GM12878 (cell line): ENCODE measurements at regions not wholly inside any gene's neighbourhood (a gene's known extent, or its start where the extent isn't known, plus 50 kb on each side); places are given as distances from the start of the nearest gene placed in this dataset.

Experiments
- ATAC-seq: fragments of 200-7000 bp; cut with Tn5 transposase; 3 replicates; pipeline ENCODE4 v1.9.1; 2020; ENCODE audit warnings: mild to moderate bottlenecking, moderate library complexity
- BruUV-seq: library from RNA; stranded (reverse); fragments of 400-500 nt; replicated peaks from 2 replicates; lab custom pipeline; 2021; lab: Mats Ljungman, UMichigan
- CTCF ChIA-PET: fragments of 300-600 bp; sonication (Branson Sonifier 250); formaldehyde crosslinking; extraction: SDS; loops from one replicate; lab custom pipeline; 2021; ENCODE audit warnings: inconsistent platforms; lab: Yijun Ruan, JAX
- POLR2A ChIA-PET: fragments of 350-600 bp; formaldehyde crosslinking; extraction: SDS; loops from one replicate; lab custom pipeline; 2021; ENCODE audit warnings: inconsistent platforms; lab: Charles Lee
- RAD21 ChIA-PET: fragments of 300-600 bp; sonication (Branson Sonifier 250); formaldehyde crosslinking; loops from one replicate; lab custom pipeline; 2023; ENCODE audit warnings: antibody characterized with exemption; ENCODE audit not compliant: unreplicated experiment; lab: Charles Lee
- SMC1A ChIA-PET: fragments of 300-600 bp; sonication (Branson Sonifier 250); formaldehyde crosslinking; loops from one replicate; lab custom pipeline; 2023; ENCODE audit not compliant: unreplicated experiment, uncharacterized antibody; lab: Charles Lee
- DNase-seq: peaks from one replicate; pipeline ENCODE4 v3.0.0-alpha.2; 2011; ENCODE audit warnings: low read depth, low spot score
- FAIRE-seq: peaks from 3 replicates; lab custom pipeline; 2011; peaks lifted over from hg19 to GRCh38; lab: Jason Lieb, UNC
- H2AFZ ChIP-seq: 2 replicates; pipeline ENCODE4 v1.6.0; 2011; ENCODE audit warnings: low read depth, low read length, control low read depth; ENCODE audit not compliant: control insufficient read depth
- H3K27ac ChIP-seq: 2 replicates; pipeline ENCODE4 v1.5.1; 2011; ENCODE audit warnings: control low read depth; ENCODE audit not compliant: control insufficient read depth, insufficient read depth
- H3K27me3 ChIP-seq, 2 experiments: replicated peaks in 1 of 2; 2 replicates each; pipeline versions ENCODE4 v1.6.0 to v1.6.1; 2011; ENCODE audit warnings: low read length in 1 of 2; ENCODE audit not compliant: control insufficient read depth in 2 of 2, insufficient read depth in 2 of 2
- H3K36me3 ChIP-seq, 2 experiments: 2 replicates each; pipeline ENCODE4 v1.5.1; 2011; ENCODE audit warnings: low read length in 1 of 2; ENCODE audit not compliant: control insufficient read depth in 2 of 2, insufficient read depth in 2 of 2
- H3K4me1 ChIP-seq: 2 replicates; pipeline ENCODE4 v1.6.1; 2011; ENCODE audit warnings: mild to moderate bottlenecking, low read length, moderate library complexity, mixed read lengths; ENCODE audit not compliant: control insufficient read depth, insufficient read depth
- H3K4me2 ChIP-seq: 2 replicates; pipeline ENCODE4 v1.6.0; 2011; ENCODE audit warnings: control low read depth; ENCODE audit not compliant: control insufficient read depth, insufficient read depth
- H3K4me3 ChIP-seq: fragments of 200-600 bp; sonication (generic); 2 replicates; pipeline ENCODE4 v1.5.1; 2016
- H3K79me2 ChIP-seq: 2 replicates; pipeline ENCODE4 v1.6.0; 2011; ENCODE audit warnings: low read length; ENCODE audit not compliant: control insufficient read depth, insufficient read depth
- H3K9ac ChIP-seq: 2 replicates; pipeline ENCODE4 v1.8.0; 2011; ENCODE audit warnings: low read length, control low read depth, mixed read lengths; ENCODE audit not compliant: control insufficient read depth, insufficient read depth
- H3K9me3 ChIP-seq: replicated peaks from 3 replicates; pipeline ENCODE4 v1.5.1; 2011; ENCODE audit warnings: mild to moderate bottlenecking, low read length; ENCODE audit not compliant: control insufficient read depth, insufficient read depth
- H4K20me1 ChIP-seq: 2 replicates; pipeline ENCODE4 v1.6.0; 2011; ENCODE audit not compliant: control insufficient read depth, insufficient read depth
- CREB1 ChIP-seq: IDR thresholded peaks from 2 replicates; pipeline ENCODE4 v1.6.1; 2012; ENCODE audit warnings: low read depth, mild to moderate bottlenecking, inconsistent platforms
- EED ChIP-seq: sonication (generic); IDR thresholded peaks from 2 replicates; pipeline ENCODE4 v1.6.1; 2016; ENCODE audit warnings: antibody characterized with exemption, low read depth
- EGR1 ChIP-seq, 2 experiments: IDR thresholded peaks; 1 replicate in 1 of 2; 2 replicates in 1 of 2; pipeline ENCODE4 v1.6.1; 2011 to 2012; ENCODE audit warnings: low read depth in 2 of 2, low read length in 2 of 2, borderline replicate concordance in 1 of 2, mild to moderate bottlenecking in 1 of 2, moderate library complexity in 1 of 2
- ESRRA ChIP-seq: IDR thresholded peaks from 2 replicates; pipeline ENCODE4 v1.6.1; 2012; ENCODE audit warnings: mild to moderate bottlenecking, low read length, improper control_type of control experiment
- GATAD2B ChIP-seq: fragments of 450-650 bp; conservative IDR thresholded peaks from 2 replicates; pipeline ENCODE4 v1.6.1; 2017; ENCODE audit warnings: low read depth, mild to moderate bottlenecking, moderate library complexity
- IKZF2 ChIP-seq, 2 experiments: fragments of 450-650 bp; IDR thresholded peaks; 2 replicates each; pipeline ENCODE4 v1.6.1; 2017; ENCODE audit warnings: mild to moderate bottlenecking in 2 of 2, moderate library complexity in 2 of 2
- IRF4 ChIP-seq: IDR thresholded peaks from 2 replicates; pipeline ENCODE4 v1.6.1; 2011; ENCODE audit warnings: low read depth, low read length
- LARP7 ChIP-seq: fragments of 450-650 bp; IDR thresholded peaks from 2 replicates; pipeline ENCODE4 v1.6.1; 2017; ENCODE audit warnings: mild to moderate bottlenecking
- MEF2A ChIP-seq: IDR thresholded peaks from 2 replicates; pipeline ENCODE4 v1.6.1; 2011; ENCODE audit warnings: low read depth, mild to moderate bottlenecking, low read length, moderate library complexity; ENCODE audit not compliant: insufficient read depth
- RAD21 ChIP-seq: IDR thresholded peaks from 2 replicates; pipeline ENCODE4 v1.6.1; 2011; ENCODE audit warnings: mild to moderate bottlenecking, low read depth, low read length, moderate library complexity; ENCODE audit not compliant: insufficient read depth
- RELA ChIP-seq: fragments of 450-650 bp; IDR thresholded peaks from 2 replicates; pipeline ENCODE4 v1.8.0; 2014; ENCODE audit warnings: borderline replicate concordance; ENCODE audit not compliant: partially characterized antibody
- SMAD5 ChIP-seq: IDR thresholded peaks from 2 replicates; pipeline ENCODE4 v1.6.1; 2016; ENCODE audit warnings: antibody characterized with exemption, low read depth
- YY1 ChIP-seq: IDR thresholded peaks from 2 replicates; pipeline ENCODE4 v1.6.1; 2011; ENCODE audit warnings: low read depth, mild to moderate bottlenecking, low read length
- ZSCAN29 ChIP-seq: fragments of 450-650 bp; IDR thresholded peaks from 2 replicates; pipeline ENCODE4 v1.6.1; 2017; ENCODE audit warnings: mild to moderate bottlenecking, moderate library complexity
- WGBS: methylation state at CpG from one replicate; pipeline ENCODE4 v1.1.6; 2016; ENCODE audit warnings: low lambda C conversion rate; ENCODE audit not compliant: insufficient replicate concordance, insufficient coverage; ENCODE audit errors: missing lambda C conversion rate; 5-methylcytosine and 5-hydroxymethylcytosine counted together
- in situ Hi-C: fragments of 300-500 bp; cut with MboI; formaldehyde crosslinking; loops from 9 replicates; pipeline ENCODE4 v1.14.3; 2018; ENCODE audit warnings: mixed read lengths
- intact Hi-C: fragments of 100-400 bp; cut with micrococcal nuclease; formaldehyde crosslinking; loops from one replicate; pipeline ENCODE4 v1.14.2; 2022; ENCODE audit not compliant: unreplicated experiment
- TF ChIP-seq, protein P1 (sequence below): IDR thresholded peaks from 2 replicates; pipeline ENCODE4 v1.6.1; 2012; ENCODE audit warnings: mild to moderate bottlenecking, low read depth, low read length
- TF ChIP-seq, protein P2 (sequence below): fragments of 450-650 bp; formaldehyde crosslinking; IDR thresholded peaks from 2 replicates; pipeline ENCODE4 v1.4.0; 2022; ENCODE audit warnings: mild to moderate bottlenecking, moderate library complexity
- TF ChIP-seq, protein P3 (sequence below): fragments of 450-650 bp; IDR thresholded peaks from 2 replicates; pipeline ENCODE4 v1.6.1; 2017; ENCODE audit warnings: low read depth, mild to moderate bottlenecking, moderate library complexity

DNA sequence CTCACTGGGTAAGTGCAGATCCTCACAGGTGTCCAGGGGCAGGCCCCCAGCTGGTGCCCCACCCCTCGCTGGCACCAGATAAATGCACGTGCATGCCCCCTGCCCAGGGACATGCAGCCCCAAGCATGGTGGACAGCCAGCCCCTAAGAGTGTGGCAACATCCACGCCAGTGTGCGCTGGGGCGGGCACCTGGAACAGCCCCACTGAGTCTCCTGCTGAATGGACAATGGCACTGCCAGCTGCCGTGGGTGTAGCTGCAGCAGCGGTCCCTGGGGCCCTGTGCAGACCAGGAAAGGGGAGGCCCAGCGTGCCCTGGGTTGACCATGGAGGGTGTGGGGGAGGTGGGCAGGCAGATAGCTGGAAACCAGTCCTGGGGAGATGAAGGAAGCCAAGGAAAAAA, 538.7 kb upstream of the SGCG start:
- no peaks in the 10 kb centered on the region for H3K79me2 ChIP-seq
- ATAC-seq (no peak), DNase-seq (no peak), FAIRE-seq (no peak)
- RAD21 ChIA-PET, result no interaction called here
- H4K20me1 ChIP-seq, result no peaks in the 10 kb centered on the region
- no peak overlapping the region for H3K4me3 ChIP-seq
- 18% methylated on average over 8 of the region's 8 CpGs for WGBS
- in situ Hi-C loops, result no loop called here
- BruUV-seq, result no TSS peak
- POLR2A ChIA-PET, result no interaction called here
- H3K27me3 ChIP-seq, result no peaks in the 10 kb centered on the region
- H3K9ac ChIP-seq, result no peak overlapping the region
- H3K4me1 ChIP-seq, result no peaks in the 10 kb centered on the region
- SMC1A ChIA-PET, result no interaction called here
- no peak overlapping the region for H3K27ac ChIP-seq
- CTCF ChIA-PET, result no interaction called here
- TF ChIP-seq YY1 (no peak), CREB1 (no peak), EED (no peak), MEF2A (no peak), RAD21 (no peak), IRF4 (no peak), IKZF2 (IDR thresholded peaks at IDR 0.05) (no peak), ESRRA (no peak), EGR1 (IDR thresholded peaks at IDR 0.05; ENCODE audit: borderline replicate concordance in 1 of 2, low read depth in 2 of 2, low read length in 2 of 2) (no peak), LARP7 (no peak), GATAD2B (no peak), ZSCAN29 (no peak), RELA (no peak), SMAD5 (no peak)
- TF ChIP-seq, protein P1, sequence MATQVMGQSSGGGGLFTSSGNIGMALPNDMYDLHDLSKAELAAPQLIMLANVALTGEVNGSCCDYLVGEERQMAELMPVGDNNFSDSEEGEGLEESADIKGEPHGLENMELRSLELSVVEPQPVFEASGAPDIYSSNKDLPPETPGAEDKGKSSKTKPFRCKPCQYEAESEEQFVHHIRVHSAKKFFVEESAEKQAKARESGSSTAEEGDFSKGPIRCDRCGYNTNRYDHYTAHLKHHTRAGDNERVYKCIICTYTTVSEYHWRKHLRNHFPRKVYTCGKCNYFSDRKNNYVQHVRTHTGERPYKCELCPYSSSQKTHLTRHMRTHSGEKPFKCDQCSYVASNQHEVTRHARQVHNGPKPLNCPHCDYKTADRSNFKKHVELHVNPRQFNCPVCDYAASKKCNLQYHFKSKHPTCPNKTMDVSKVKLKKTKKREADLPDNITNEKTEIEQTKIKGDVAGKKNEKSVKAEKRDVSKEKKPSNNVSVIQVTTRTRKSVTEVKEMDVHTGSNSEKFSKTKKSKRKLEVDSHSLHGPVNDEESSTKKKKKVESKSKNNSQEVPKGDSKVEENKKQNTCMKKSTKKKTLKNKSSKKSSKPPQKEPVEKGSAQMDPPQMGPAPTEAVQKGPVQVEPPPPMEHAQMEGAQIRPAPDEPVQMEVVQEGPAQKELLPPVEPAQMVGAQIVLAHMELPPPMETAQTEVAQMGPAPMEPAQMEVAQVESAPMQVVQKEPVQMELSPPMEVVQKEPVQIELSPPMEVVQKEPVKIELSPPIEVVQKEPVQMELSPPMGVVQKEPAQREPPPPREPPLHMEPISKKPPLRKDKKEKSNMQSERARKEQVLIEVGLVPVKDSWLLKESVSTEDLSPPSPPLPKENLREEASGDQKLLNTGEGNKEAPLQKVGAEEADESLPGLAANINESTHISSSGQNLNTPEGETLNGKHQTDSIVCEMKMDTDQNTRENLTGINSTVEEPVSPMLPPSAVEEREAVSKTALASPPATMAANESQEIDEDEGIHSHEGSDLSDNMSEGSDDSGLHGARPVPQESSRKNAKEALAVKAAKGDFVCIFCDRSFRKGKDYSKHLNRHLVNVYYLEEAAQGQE, result no peak
- TF ChIP-seq, protein P2, sequence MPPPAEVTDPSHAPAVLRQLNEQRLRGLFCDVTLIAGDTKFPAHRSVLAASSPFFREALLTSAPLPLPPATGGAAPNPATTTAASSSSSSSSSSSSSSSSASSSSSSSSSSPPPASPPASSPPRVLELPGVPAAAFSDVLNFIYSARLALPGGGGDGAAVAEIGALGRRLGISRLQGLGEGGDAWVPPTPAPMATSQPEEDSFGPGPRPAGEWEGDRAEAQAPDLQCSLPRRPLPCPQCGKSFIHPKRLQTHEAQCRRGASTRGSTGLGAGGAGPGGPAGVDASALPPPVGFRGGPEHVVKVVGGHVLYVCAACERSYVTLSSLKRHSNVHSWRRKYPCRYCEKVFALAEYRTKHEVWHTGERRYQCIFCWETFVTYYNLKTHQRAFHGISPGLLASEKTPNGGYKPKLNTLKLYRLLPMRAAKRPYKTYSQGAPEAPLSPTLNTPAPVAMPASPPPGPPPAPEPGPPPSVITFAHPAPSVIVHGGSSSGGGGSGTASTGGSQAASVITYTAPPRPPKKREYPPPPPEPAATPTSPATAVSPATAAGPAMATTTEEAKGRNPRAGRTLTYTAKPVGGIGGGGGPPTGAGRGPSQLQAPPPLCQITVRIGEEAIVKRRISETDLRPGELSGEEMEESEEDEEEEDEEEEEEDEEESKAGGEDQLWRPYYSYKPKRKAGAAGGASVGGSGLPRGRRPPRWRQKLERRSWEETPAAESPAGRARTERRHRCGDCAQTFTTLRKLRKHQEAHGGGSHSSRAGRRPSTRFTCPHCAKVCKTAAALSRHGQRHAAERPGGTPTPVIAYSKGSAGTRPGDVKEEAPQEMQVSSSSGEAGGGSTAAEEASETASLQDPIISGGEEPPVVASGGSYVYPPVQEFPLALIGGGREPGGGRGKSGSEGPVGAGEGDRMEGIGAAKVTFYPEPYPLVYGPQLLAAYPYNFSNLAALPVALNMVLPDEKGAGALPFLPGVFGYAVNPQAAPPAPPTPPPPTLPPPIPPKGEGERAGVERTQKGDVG, result no peak
- TF ChIP-seq, protein P3, sequence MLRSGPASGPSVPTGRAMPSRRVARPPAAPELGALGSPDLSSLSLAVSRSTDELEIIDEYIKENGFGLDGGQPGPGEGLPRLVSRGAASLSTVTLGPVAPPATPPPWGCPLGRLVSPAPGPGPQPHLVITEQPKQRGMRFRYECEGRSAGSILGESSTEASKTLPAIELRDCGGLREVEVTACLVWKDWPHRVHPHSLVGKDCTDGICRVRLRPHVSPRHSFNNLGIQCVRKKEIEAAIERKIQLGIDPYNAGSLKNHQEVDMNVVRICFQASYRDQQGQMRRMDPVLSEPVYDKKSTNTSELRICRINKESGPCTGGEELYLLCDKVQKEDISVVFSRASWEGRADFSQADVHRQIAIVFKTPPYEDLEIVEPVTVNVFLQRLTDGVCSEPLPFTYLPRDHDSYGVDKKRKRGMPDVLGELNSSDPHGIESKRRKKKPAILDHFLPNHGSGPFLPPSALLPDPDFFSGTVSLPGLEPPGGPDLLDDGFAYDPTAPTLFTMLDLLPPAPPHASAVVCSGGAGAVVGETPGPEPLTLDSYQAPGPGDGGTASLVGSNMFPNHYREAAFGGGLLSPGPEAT, result no peak
- no peak overlapping the region for H2AFZ ChIP-seq
- H3K4me2 ChIP-seq, result no peak overlapping the region
- no peaks in the 10 kb centered on the region; the same call in 2 of the 3 replicates for H3K9me3 ChIP-seq
- intact Hi-C loops, result no loop called here
- no peaks in the 10 kb centered on the region for H3K36me3 ChIP-seq
